HPDE6-E6E7 (cell line): ENCODE measurements at regions not wholly inside any gene's neighbourhood (a gene's known extent, or its start where the extent isn't known, plus 50 kb on each side); places are given as distances from the start of the nearest gene placed in this dataset.

Experiments
- DNase-seq: peaks from one replicate; pipeline ENCODE4 v3.0.0; 2011; ENCODE audit warnings: missing footprints; ENCODE audit errors: extremely low spot score

GRCh38 chr5:171684169-171684568 is 101.4 kb upstream of the SMIM23 start:
- no peak for DNase-seq

GRCh38 chr5:171688696-171689495 is 96.7 kb upstream of the SMIM23 start:
- no peak for DNase-seq

- DNase-seq = no peak
Measured at GRCh38 chr5:171689853-171690417, 95.7 kb upstream of the SMIM23 start.

GRCh38 chr5:171692107-171692506 is 93.5 kb upstream of the SMIM23 start:
- DNase-seq = no peak

GRCh38 chr5:171692936-171693335 is 92.7 kb upstream of the SMIM23 start:
- DNase-seq = no peak

- DNase-seq = no peak
Measured at GRCh38 chr5:171693412-171693811, 92.2 kb upstream of the SMIM23 start.

GRCh38 chr5:171695804-171696203 is 89.8 kb upstream of the SMIM23 start:
- DNase-seq = no peak

- no peak for DNase-seq
Measured at GRCh38 chr5:171697221-171698102, 88.2 kb upstream of the SMIM23 start.

GRCh38 chr5:171700318-171700912 is 85.2 kb upstream of the SMIM23 start:
- DNase-seq = no peak

- DNase-seq = no peak
Measured at GRCh38 chr5:171701100-171701541, 84.5 kb upstream of the SMIM23 start.

- no peak for DNase-seq
Measured at GRCh38 chr5:171702135-171702770, 83.4 kb upstream of the SMIM23 start.

- no peak for DNase-seq
Measured at GRCh38 chr5:171703146-171703545, 82.5 kb upstream of the SMIM23 start.

- DNase-seq = no peak
Measured at GRCh38 chr5:171705036-171705435, 80.6 kb upstream of the SMIM23 start.

- no peak for DNase-seq
Measured at GRCh38 chr5:171705830-171706468, 79.7 kb upstream of the SMIM23 start.

- DNase-seq = no peak
Measured at GRCh38 chr5:171706736-171707441, 78.7 kb upstream of the SMIM23 start.

- no peak for DNase-seq
Measured at GRCh38 chr5:171707442-171707792, 78.2 kb upstream of the SMIM23 start.

- DNase-seq = no peak
Measured at GRCh38 chr5:171709930-171710329, 75.7 kb upstream of the SMIM23 start.

- DNase-seq = no peak
Measured at GRCh38 chr5:171710451-171711024, 75.1 kb upstream of the SMIM23 start.

- no peak for DNase-seq
Measured at GRCh38 chr5:171711571-171711970, 74.0 kb upstream of the SMIM23 start.

GRCh38 chr5:171712616-171713015 is 73.0 kb upstream of the SMIM23 start:
- DNase-seq = no peak
